Transverse colon (tissue), 4 donors: ENCODE measurements at regions not wholly inside any gene's neighbourhood (a gene's known extent, or its start where the extent isn't known, plus 50 kb on each side); places are given as distances from the start of the nearest gene placed in this dataset.

Source experiments
- DNase-seq: peaks from one replicate; pipeline ENCODE4 v3.0.0-alpha.2; 2019
- H3K27ac ChIP-seq, 4 donors: fragments of 200-600 bp; sonication (generic); 2 replicates each; pipeline ENCODE4 v1.5.1; 2016 to 2018; ENCODE audit warnings: inconsistent platforms in 4 of 4
- H3K27me3 ChIP-seq: fragments of 200-600 bp; sonication (generic); 2 replicates; pipeline ENCODE4 v1.5.1; 2017; ENCODE audit warnings: inconsistent platforms
- H3K36me3 ChIP-seq, 4 donors: fragments of 200-600 bp; sonication (generic); 2 replicates each; pipeline ENCODE4 v1.5.1; 2017 to 2019; ENCODE audit warnings: inconsistent platforms in 4 of 4
- H3K4me1 ChIP-seq, 4 donors: fragments of 200-600 bp; sonication (generic); 2 replicates each; pipeline ENCODE4 v1.5.1; 2017 to 2020; ENCODE audit warnings: inconsistent platforms in 4 of 4
- H3K4me3 ChIP-seq, 4 donors: fragments of 200-600 bp; sonication (generic); 1 replicate in 1 of 4; 2 replicates in 3 of 4; pipeline versions ENCODE4 v1.5.1 to v1.6.1; 2017 to 2019; ENCODE audit warnings: inconsistent platforms in 4 of 4
- H3K9me3 ChIP-seq, 2 donors: fragments of 200-600 bp; sonication (generic); 2 replicates each; pipeline ENCODE4 v1.5.1; 2017 to 2019; ENCODE audit warnings: inconsistent platforms in 2 of 2
- CTCF ChIP-seq, 5 experiments: fragments of 200-600 bp in 3 of 5; fragments of 450-650 bp in 2 of 5; sonication (generic) in 3 of 5; IDR thresholded peaks; 1 replicate in 2 of 5; 2 replicates in 3 of 5; pipeline ENCODE4 v1.5.1; 2016 to 2017; ENCODE audit warnings: antibody characterized with exemption in 5 of 5, inconsistent platforms in 3 of 5, mild to moderate bottlenecking in 2 of 5, moderate library complexity in 1 of 5
- EP300 ChIP-seq: sonication (generic); formaldehyde crosslinking; IDR thresholded peaks from one replicate; pipeline ENCODE4 v1.6.1; 2017; ENCODE audit warnings: antibody characterized with exemption, low read depth
- POLR2A ChIP-seq: fragments of 450-650 bp; IDR thresholded peaks from one replicate; pipeline ENCODE4 v1.6.1; 2016; ENCODE audit warnings: antibody characterized with exemption, mild to moderate bottlenecking, moderate library complexity
- POLR2AphosphoS5 ChIP-seq, 3 donors: sonication (generic); formaldehyde crosslinking; IDR thresholded peaks; one replicate each; pipeline ENCODE4 v1.6.1; 2016; ENCODE audit warnings: antibody characterized with exemption in 3 of 3
- WGBS, 2 donors: methylation state at CpG; one replicate each; pipeline ENCODE4 v1.1.5; 2018; ENCODE audit warnings: low coverage in 1 of 2; 5-methylcytosine and 5-hydroxymethylcytosine counted together
- in situ Hi-C, 4 donors: fragments of 200-750 bp; cut with MboI; loops; one replicate each; pipeline versions ENCODE4 v1.15.0 to v1.15.1; 2017; ENCODE audit warnings: low sequenced_read_pairs in 3 of 4, low pct_ligation_motif_present in 1 of 4, low pct_unique_long_range_greater_than_20kb in 1 of 4
- intact Hi-C: fragments of 100-400 bp; cut with DNase I; formaldehyde crosslinking; loops from one replicate; pipeline ENCODE4 v1.15.1; 2023; ENCODE audit warnings: low total_unique reads

DNA sequence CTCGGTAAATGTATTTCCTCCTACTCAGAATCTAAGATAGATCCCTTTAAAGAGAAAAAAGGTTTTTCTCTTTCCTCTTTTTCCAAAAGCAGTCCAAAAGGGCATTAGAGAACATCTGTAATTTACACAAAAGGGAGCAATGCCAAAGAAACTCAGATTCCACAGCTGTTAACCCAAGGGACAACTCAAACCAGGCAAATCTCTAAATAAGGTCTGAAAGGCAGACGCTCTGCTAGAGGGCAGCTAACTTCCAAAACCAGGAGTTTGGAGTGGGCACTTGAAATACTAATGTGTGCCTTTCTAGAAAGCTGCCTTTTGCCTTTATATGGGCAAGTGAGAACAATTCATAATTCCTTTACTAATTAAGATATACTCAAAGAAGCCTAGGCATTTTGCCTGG is 435.7 kb downstream of the ZFHX3 start:
- in situ Hi-C loops = no loop called here
- Histone ChIP-seq H3K4me3 (no peak overlapping the region), H3K27ac (no peak overlapping the region), H3K27me3 (no peaks in the 10 kb centered on the region), H3K36me3 (no peaks in the 10 kb centered on the region), H3K9me3 (no peaks in the 10 kb centered on the region), H3K4me1 (peaks cover 0 to 7% (median 1%) of the 10 kb centered on the region in 4 donors)
- DNase-seq = no peak
- 47 to 50% methylated on average over 2 of the region's 2 CpGs for WGBS, 2 donors
- TF ChIP-seq EP300 (no peak), POLR2A (no peak), CTCF (IDR thresholded peaks at IDR 0.05) (no peak), POLR2AphosphoS5 (IDR thresholded peaks at IDR 0.05) (no peak)
- intact Hi-C loops = no loop called here

DNA sequence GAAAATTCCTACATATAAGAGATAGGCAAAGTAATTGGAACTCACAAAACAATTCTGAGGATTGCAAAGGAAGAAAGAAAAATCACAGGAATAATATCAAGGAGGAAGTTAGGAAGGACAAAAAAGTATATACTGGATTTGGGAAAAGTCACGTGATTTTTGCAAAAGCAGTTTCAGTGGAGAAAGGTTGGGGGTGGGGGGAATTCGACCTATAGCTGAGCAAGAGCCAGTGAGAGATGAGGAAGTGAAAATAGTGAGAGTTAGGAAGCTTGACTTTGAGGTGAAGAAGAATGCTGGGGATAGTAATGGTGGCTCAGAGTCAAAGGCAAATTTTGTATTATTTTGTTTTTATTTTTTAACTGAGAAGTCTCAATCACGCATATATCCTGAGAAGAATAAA is 438.0 kb upstream of the PMFBP1 start:
- 78 to 79% methylated on average over 2 to 3 of the region's 3 CpGs for WGBS, 2 donors
- H3K4me1 ChIP-seq = peaks cover 0 to 7% (median 1%) of the 10 kb centered on the region in 4 donors
- intact Hi-C loops = no loop called here
- no peak for DNase-seq
- H3K4me3 ChIP-seq = no peak overlapping the region
- in situ Hi-C loops = no loop called here
- H3K36me3 ChIP-seq = no peaks in the 10 kb centered on the region
- no peak overlapping the region for H3K27ac ChIP-seq
- no peak for TF ChIP-seq CTCF (IDR thresholded peaks at IDR 0.05)
- no peak for TF ChIP-seq EP300
- TF ChIP-seq POLR2AphosphoS5 (IDR thresholded peaks at IDR 0.05) = no peak
- TF ChIP-seq POLR2A = no peak
- no peaks in the 10 kb centered on the region for H3K27me3 ChIP-seq
- no peaks in the 10 kb centered on the region for H3K9me3 ChIP-seq

GRCh38 chr16:72609066-72609465 is 437.1 kb upstream of the PMFBP1 start:
- Histone ChIP-seq H3K4me3 (no peak overlapping the region), H3K4me1 (peaks cover 0 to 7% (median 1%) of the 10 kb centered on the region in 4 donors), H3K36me3 (no peaks in the 10 kb centered on the region), H3K27ac (no peak overlapping the region), H3K27me3 (no peaks in the 10 kb centered on the region), H3K9me3 (no peaks in the 10 kb centered on the region)
- in situ Hi-C loops = no loop called here
- no peak for DNase-seq
- TF ChIP-seq CTCF (IDR thresholded peaks at IDR 0.05) (no peak), POLR2AphosphoS5 (IDR thresholded peaks at IDR 0.05) (no peak), EP300 (no peak)
- intact Hi-C loops = no loop called here
- 78 to 89% methylated on average over 1 of the region's 1 CpG for WGBS, 2 donors

- no peak for DNase-seq
- TF ChIP-seq POLR2AphosphoS5 (IDR thresholded peaks at IDR 0.05) (no peak), EP300 (no peak), CTCF (IDR thresholded peaks at IDR 0.05) (no peak), POLR2A (no peak)
- Histone ChIP-seq H3K9me3 (no peaks in the 10 kb centered on the region), H3K4me1 (no peaks in the 10 kb centered on the region), H3K4me3 (no peak overlapping the region), H3K27me3 (no peaks in the 10 kb centered on the region), H3K36me3 (no peaks in the 10 kb centered on the region), H3K27ac (no peak overlapping the region)
- WGBS, 2 donors = 59 to 83% methylated on average over 2 to 3 of the region's 3 CpGs
- intact Hi-C loops (no loop called here), in situ Hi-C loops (no loop called here)
These were observed 432.4 kb upstream of the PMFBP1 start for GRCh38 chr16:72604375-72604774.
